IPS-15b (cell line): ENCODE measurements at regions not wholly inside any gene's neighbourhood (a gene's known extent, or its start where the extent isn't known, plus 50 kb on each side); places are given as distances from the start of the nearest gene placed in this dataset.

ENCODE experiments used
- H3K27me3 ChIP-seq: one replicate; pipeline ENCODE4 v1.6.1; 2013; ENCODE audit warnings: low read length; ENCODE audit not compliant: control insufficient read depth, insufficient read depth
- H3K36me3 ChIP-seq: one replicate; pipeline ENCODE4 v1.6.1; 2013; ENCODE audit warnings: low read length; ENCODE audit not compliant: control insufficient read depth, insufficient read depth
- H3K4me1 ChIP-seq: one replicate; pipeline ENCODE4 v1.6.1; 2013; ENCODE audit warnings: mild to moderate bottlenecking, low read length; ENCODE audit not compliant: control insufficient read depth, insufficient read depth
- H3K4me3 ChIP-seq: one replicate; pipeline ENCODE4 v1.5.1; 2013; ENCODE audit warnings: low read depth, low read length
- H3K9ac ChIP-seq: one replicate; pipeline ENCODE4 v1.6.1; 2013; ENCODE audit warnings: low read depth, mild to moderate bottlenecking, low read length
- H3K9me3 ChIP-seq: one replicate; pipeline ENCODE4 v1.6.1; 2013; ENCODE audit warnings: mild to moderate bottlenecking, low read length; ENCODE audit not compliant: control insufficient read depth, insufficient read depth

DNA sequence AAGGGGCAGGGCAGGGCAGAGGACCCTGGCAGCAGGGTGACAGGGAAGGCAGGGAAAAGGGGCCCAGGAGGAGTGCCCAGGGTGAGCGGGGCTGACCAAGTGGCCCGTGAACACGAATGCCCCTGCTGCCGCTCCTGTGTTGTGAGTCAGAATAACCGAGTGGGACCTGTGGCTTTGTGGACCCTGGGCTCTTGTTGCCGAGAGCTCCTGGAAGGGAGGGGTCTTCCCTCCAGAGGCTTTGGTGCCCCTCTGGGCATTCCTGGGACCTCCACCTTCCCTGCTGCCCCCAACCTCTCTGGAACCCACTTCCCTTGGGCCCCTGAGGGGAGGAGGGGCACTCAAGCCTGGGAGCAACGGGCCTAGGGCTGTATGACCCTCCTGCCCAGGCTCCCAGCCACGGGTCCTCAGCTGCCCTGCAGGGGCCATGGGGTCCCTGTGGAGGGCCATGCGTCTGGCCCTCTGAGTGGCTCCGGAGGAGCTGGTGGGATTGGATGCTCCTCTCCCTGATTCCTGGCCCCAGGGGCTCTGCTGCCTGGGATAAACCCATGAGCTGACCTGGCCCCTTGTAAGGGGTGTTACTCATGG is 319.4 kb downstream of the TMEM121 start:
- no peak overlapping the region for H3K4me3 ChIP-seq
- H3K4me1 ChIP-seq, result no peaks in the 10 kb centered on the region
- H3K9me3 ChIP-seq, result peaks cover 14% of the 10 kb centered on the region
- H3K36me3 ChIP-seq, result no peaks in the 10 kb centered on the region
- no peak overlapping the region for H3K9ac ChIP-seq
- H3K27me3 ChIP-seq, result no peaks in the 10 kb centered on the region

GRCh38 chr14:105846312-105846711 is 319.9 kb downstream of the TMEM121 start:
- Histone ChIP-seq H3K4me3 (no peak overlapping the region), H3K36me3 (no peaks in the 10 kb centered on the region), H3K4me1 (no peaks in the 10 kb centered on the region), H3K9ac (no peak overlapping the region), H3K27me3 (no peaks in the 10 kb centered on the region), H3K9me3 (peaks cover 14% of the 10 kb centered on the region)

DNA sequence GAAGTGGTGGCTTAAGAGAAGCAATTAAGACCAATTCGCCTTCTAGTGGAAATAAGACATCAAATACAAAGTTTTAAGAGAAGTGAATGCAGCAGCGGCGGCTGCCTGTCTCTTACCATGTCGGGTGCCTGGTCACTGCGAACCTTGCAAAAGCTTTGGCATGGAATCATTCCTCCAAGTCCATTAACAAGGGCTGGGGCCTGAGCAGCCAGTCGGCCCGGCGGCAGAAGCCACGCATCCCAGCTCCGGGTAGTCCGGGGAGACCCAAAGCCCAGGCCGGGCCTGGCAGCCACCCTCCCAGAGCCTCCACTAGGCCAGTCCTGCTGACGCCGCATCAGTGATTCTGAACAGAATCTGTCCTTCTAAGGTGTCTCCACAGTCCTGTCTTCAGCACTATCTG is 321.0 kb downstream of the TMEM121 start:
- H3K36me3 ChIP-seq, result no peaks in the 10 kb centered on the region
- no peaks in the 10 kb centered on the region for H3K4me1 ChIP-seq
- H3K27me3 ChIP-seq, result no peaks in the 10 kb centered on the region
- H3K9ac ChIP-seq, result no peak overlapping the region
- H3K9me3 ChIP-seq, result peaks cover 18% of the 10 kb centered on the region
- no peak overlapping the region for H3K4me3 ChIP-seq

- H3K9me3 ChIP-seq, result peaks cover 29% of the 10 kb centered on the region
- H3K9ac ChIP-seq, result no peak overlapping the region
- H3K36me3 ChIP-seq, result no peaks in the 10 kb centered on the region
- no peaks in the 10 kb centered on the region for H3K4me1 ChIP-seq
- no peak overlapping the region for H3K4me3 ChIP-seq
- H3K27me3 ChIP-seq, result no peaks in the 10 kb centered on the region
These were observed 322.2 kb downstream of the TMEM121 start for GRCh38 chr14:105848570-105848969.

DNA sequence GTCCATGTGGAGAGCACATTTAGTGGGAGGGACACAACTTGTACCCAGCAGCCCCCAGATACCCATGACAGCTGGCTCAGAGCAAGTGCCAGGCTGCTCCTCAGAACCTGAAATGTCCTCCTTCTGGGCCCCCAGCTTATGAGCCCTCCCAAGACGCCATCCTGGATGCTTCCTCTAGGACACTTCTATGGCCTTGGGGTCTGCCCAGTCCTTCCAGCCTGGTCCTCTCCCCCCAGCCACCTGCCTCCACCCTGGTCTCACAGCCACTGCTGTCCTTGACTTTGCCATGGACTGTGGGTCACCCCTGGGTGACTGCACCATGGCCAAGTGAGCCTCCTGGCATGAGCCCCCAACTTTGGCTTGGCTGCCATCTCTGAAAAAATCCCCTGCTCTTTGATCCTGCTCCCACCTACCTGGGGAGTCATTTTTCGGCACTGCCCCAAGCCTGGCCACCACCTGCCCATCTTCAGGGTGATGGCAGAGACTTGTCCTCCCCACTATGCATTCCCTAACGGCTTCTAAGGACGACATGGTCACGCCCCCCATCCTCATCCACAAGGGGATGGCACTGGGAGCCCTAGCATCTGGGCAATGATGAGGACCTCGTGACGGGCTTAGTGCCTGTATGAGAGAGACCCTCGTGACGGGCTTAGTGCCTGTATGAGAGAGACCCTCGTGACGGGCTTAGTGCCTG is 323.7 kb downstream of the TMEM121 start:
- no peaks in the 10 kb centered on the region for H3K36me3 ChIP-seq
- H3K9ac ChIP-seq, result no peak overlapping the region
- no peaks in the 10 kb centered on the region for H3K27me3 ChIP-seq
- no peak overlapping the region for H3K4me3 ChIP-seq
- H3K4me1 ChIP-seq, result no peaks in the 10 kb centered on the region
- peaks cover 32% of the 10 kb centered on the region for H3K9me3 ChIP-seq

DNA sequence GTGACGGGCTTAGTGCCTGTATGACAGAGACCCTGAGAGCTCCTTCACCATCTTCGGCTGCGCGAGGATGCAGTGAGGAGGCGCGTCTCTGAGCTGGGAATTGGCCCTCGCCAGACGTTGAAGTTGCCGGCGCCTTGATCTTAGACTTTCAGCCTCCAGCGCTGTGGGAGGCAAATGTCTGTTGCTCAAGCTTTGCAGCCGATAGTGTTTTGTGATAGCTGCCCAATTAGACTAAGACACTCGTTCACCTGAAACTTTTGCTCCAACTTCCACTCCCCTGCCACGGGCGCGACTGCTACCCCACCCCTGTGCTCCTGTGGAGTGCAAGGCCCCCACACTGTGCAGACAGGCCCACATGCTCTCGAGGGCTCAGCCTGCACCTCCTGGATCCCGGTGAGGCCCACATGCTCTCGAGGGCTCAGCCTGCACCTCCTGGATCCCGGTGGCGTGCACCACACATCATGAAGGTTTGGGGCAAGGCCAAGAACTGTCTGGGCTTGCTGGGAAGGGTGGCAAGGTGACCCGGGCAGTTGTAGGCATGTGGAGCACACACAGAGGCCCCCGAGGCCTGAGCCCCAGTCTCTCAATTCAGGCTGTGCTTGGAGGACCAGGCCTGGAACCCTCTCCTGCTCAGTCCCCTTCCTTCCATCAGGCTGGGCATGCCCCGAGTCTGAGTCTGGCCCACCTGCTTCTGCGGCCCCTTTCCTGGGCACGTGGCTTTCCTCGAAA is 324.6 kb downstream of the TMEM121 start:
- Histone ChIP-seq H3K9ac (no peak overlapping the region), H3K27me3 (no peaks in the 10 kb centered on the region), H3K9me3 (peaks cover 27% of the 10 kb centered on the region), H3K36me3 (no peaks in the 10 kb centered on the region), H3K4me1 (no peaks in the 10 kb centered on the region), H3K4me3 (no peak overlapping the region)

GRCh38 chr14:105851716-105852377 is 325.5 kb downstream of the TMEM121 start:
- no peaks in the 10 kb centered on the region for H3K27me3 ChIP-seq
- H3K9me3 ChIP-seq, result peaks cover 26% of the 10 kb centered on the region
- H3K4me3 ChIP-seq, result no peak overlapping the region
- no peak overlapping the region for H3K9ac ChIP-seq
- H3K36me3 ChIP-seq, result no peaks in the 10 kb centered on the region
- H3K4me1 ChIP-seq, result no peaks in the 10 kb centered on the region

- H3K4me3 ChIP-seq, result no peak overlapping the region
- peaks cover 22% of the 10 kb centered on the region for H3K9me3 ChIP-seq
These were observed 326.1 kb downstream of the TMEM121 start for GRCh38 chr14:105852378-105853088.

GRCh38 chr14:105853089-105853906 is 326.9 kb downstream of the TMEM121 start:
- H3K4me3 ChIP-seq, result no peak overlapping the region
- no peaks in the 10 kb centered on the region for H3K36me3 ChIP-seq
- no peaks in the 10 kb centered on the region for H3K4me1 ChIP-seq
- H3K9me3 ChIP-seq, result peaks cover 19% of the 10 kb centered on the region
- no peak overlapping the region for H3K9ac ChIP-seq
- H3K27me3 ChIP-seq, result no peaks in the 10 kb centered on the region

More at GRCh38 chr14:105852378-105853088, 326.1 kb downstream of the TMEM121 start:
- Histone ChIP-seq H3K4me1 (no peaks in the 10 kb centered on the region), H3K36me3 (no peaks in the 10 kb centered on the region), H3K9ac (no peak overlapping the region), H3K27me3 (no peaks in the 10 kb centered on the region)

DNA sequence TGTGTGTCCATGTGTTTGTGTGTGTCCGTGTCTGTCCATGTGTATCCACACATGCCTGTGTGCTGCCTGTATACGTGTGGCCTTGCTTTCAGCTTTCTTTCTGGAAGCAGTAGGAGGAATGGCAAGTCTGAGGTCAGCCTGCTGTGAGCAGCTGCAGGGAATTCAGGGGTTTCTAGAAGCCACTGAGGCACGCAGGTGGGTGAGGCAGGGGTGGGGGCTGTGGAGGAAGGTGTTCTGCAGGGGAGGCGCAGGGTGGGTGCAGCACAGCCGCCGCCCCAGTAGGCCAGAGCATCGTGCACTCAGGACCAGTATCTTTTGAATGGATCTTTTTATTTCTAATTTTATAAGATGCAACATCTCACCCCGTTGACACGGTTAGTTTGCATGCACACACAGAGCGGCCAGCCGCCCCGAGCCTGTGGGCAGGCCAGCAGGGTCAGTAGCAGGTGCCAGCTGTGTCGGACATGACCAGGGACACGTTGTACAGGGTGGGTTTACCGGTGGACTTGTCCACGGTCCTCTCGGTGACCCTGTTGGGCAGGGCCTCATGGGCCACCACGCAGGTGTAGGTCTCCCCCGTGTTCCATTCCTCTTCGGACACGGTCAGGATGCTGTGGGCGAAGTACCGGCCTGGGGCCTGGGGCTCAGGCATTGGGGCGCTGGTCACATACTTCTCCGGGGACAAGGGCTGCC is 327.7 kb downstream of the TMEM121 start:
- Histone ChIP-seq H3K4me1 (no peaks in the 10 kb centered on the region), H3K27me3 (no peaks in the 10 kb centered on the region), H3K9me3 (peaks cover 19% of the 10 kb centered on the region), H3K36me3 (no peaks in the 10 kb centered on the region), H3K4me3 (no peak overlapping the region), H3K9ac (no peak overlapping the region)
